MM.1S (cell line): ENCODE measurements at regions not wholly inside any gene's neighbourhood (a gene's known extent, or its start where the extent isn't known, plus 50 kb on each side); places are given as distances from the start of the nearest gene placed in this dataset.

ENCODE experiments used
- DNase-seq: peaks from one replicate; pipeline ENCODE4 v3.0.0-alpha.2; 2015
- H2AFZ ChIP-seq: fragments of 300-600 bp; sonication (generic); 2 replicates; pipeline ENCODE4 v1.6.0; 2016; ENCODE audit warnings: antibody characterized with exemption, low read length
- H3F3A ChIP-seq: fragments of 300-600 bp; sonication (generic); 2 replicates; pipeline ENCODE4 v1.6.1; 2016; ENCODE audit warnings: mild to moderate bottlenecking, antibody characterized with exemption, low read length, moderate library complexity, mixed read lengths; ENCODE audit not compliant: insufficient read depth
- H3K27ac ChIP-seq: fragments of 300-600 bp; sonication (generic); 2 replicates; pipeline ENCODE4 v1.5.1; 2016; ENCODE audit warnings: mild to moderate bottlenecking, low read length
- H3K27me3 ChIP-seq: fragments of 300-600 bp; sonication (generic); replicated peaks from 2 replicates; pipeline ENCODE4 v1.6.0; 2016; ENCODE audit warnings: low read length; ENCODE audit not compliant: insufficient read depth
- H3K36me3 ChIP-seq: fragments of 300-600 bp; sonication (generic); replicated peaks from 2 replicates; pipeline ENCODE4 v1.6.1; 2016; ENCODE audit warnings: mild to moderate bottlenecking, low read length, mixed read lengths; ENCODE audit not compliant: insufficient read depth
- H3K4me1 ChIP-seq: fragments of 300-600 bp; sonication (generic); 2 replicates; pipeline ENCODE4 v1.6.1; 2016; ENCODE audit warnings: low read length, mixed read lengths
- H3K4me2 ChIP-seq: fragments of 300-600 bp; sonication (generic); 2 replicates; pipeline ENCODE4 v1.6.0; 2016; ENCODE audit warnings: low read depth, low read length
- H3K4me3 ChIP-seq: fragments of 300-600 bp; sonication (generic); 2 replicates; pipeline ENCODE4 v1.5.1; 2016; ENCODE audit warnings: low read length, mixed read lengths
- H3K79me2 ChIP-seq: fragments of 300-600 bp; sonication (generic); 2 replicates; pipeline ENCODE4 v1.6.1; 2016; ENCODE audit warnings: mixed run types, low read length, mixed read lengths
- H3K9ac ChIP-seq: fragments of 300-600 bp; sonication (generic); 2 replicates; pipeline ENCODE4 v1.6.1; 2016; ENCODE audit warnings: low read length, mixed read lengths
- H3K9me2 ChIP-seq: fragments of 300-600 bp; sonication (generic); replicated peaks from 2 replicates; pipeline ENCODE4 v1.6.1; 2016; ENCODE audit warnings: mild to moderate bottlenecking, low read length, mixed read lengths; ENCODE audit not compliant: insufficient read depth
- H3K9me3 ChIP-seq: fragments of 300-600 bp; sonication (generic); replicated peaks from 2 replicates; pipeline ENCODE4 v1.6.1; 2016; ENCODE audit warnings: mild to moderate bottlenecking, low read length, mixed read lengths; ENCODE audit not compliant: insufficient read depth
- H4K20me1 ChIP-seq: fragments of 300-600 bp; sonication (generic); 2 replicates; pipeline ENCODE4 v1.6.1; 2016; ENCODE audit warnings: mild to moderate bottlenecking, low read length, moderate library complexity, mixed read lengths; ENCODE audit not compliant: insufficient read depth
- CTCF ChIP-seq: fragments of 300-600 bp; sonication (generic); IDR thresholded peaks from 2 replicates; pipeline ENCODE4 v1.5.1; 2016; ENCODE audit warnings: antibody characterized with exemption, low read length, mixed read lengths
- EZH2 ChIP-seq: fragments of 300-600 bp; sonication (generic); optimal IDR thresholded peaks from 2 replicates; pipeline ENCODE3; 2017; ENCODE audit warnings: low read depth, mild to moderate bottlenecking, antibody characterized with exemption, low read length, mixed read lengths
- EZH2phosphoT487 ChIP-seq: fragments of 300-600 bp; sonication (generic); IDR thresholded peaks from 2 replicates; pipeline ENCODE4 v1.6.1; 2018; ENCODE audit warnings: antibody characterized with exemption, low read length

- Histone ChIP-seq H3K4me2 (no peak overlapping the region), H2AFZ (no peak overlapping the region), H3K27me3 (no peaks in the 10 kb centered on the region), H3K27ac (no peak overlapping the region), H3K4me1 (peaks cover 19% of the 10 kb centered on the region), H4K20me1 (no peaks in the 10 kb centered on the region), H3K9ac (no peak overlapping the region), H3K9me2 (no peaks in the 10 kb centered on the region; the same call in 1 of the 2 replicates), H3F3A (peaks cover 17% of the 10 kb centered on the region), H3K79me2 (no peaks in the 10 kb centered on the region), H3K4me3 (no peak overlapping the region), H3K36me3 (no peaks in the 10 kb centered on the region), H3K9me3 (no peaks in the 10 kb centered on the region)
- TF ChIP-seq EZH2 (no peak), CTCF (no peak), EZH2phosphoT487 (no peak)
- DNase-seq = no peak
These were observed 318.9 kb upstream of the TFPI start for GRCh38 chr2:187873132-187873531.

- H3K9me3 ChIP-seq = no peaks in the 10 kb centered on the region
- no peaks in the 10 kb centered on the region for H3K36me3 ChIP-seq
- H3K9ac ChIP-seq = no peak overlapping the region
- H3K27me3 ChIP-seq = no peaks in the 10 kb centered on the region
- no peaks in the 10 kb centered on the region for H4K20me1 ChIP-seq
- no peak for DNase-seq
- no peak for TF ChIP-seq EZH2phosphoT487
- TF ChIP-seq CTCF = no peak
- TF ChIP-seq EZH2 = no peak
- no peak overlapping the region for H3K27ac ChIP-seq
- H2AFZ ChIP-seq = no peak overlapping the region
- no peak overlapping the region for H3K4me2 ChIP-seq
- H3K9me2 ChIP-seq = no peaks in the 10 kb centered on the region; the same call in 1 of the 2 replicates
- peaks cover 6% of the 10 kb centered on the region for H3K4me1 ChIP-seq
- H3K79me2 ChIP-seq = no peaks in the 10 kb centered on the region
- H3F3A ChIP-seq = peaks cover 1% of the 10 kb centered on the region
- no peak overlapping the region for H3K4me3 ChIP-seq
These were observed 320.6 kb upstream of the TFPI start for GRCh38 chr2:187874786-187875185.

- H3K9me3 ChIP-seq = no peaks in the 10 kb centered on the region
- no peaks in the 10 kb centered on the region for H3K36me3 ChIP-seq
- no peaks in the 10 kb centered on the region for H4K20me1 ChIP-seq
- no peak overlapping the region for H2AFZ ChIP-seq
- no peak overlapping the region for H3K9ac ChIP-seq
- H3K79me2 ChIP-seq = no peaks in the 10 kb centered on the region
- 0 out of 2 replicates have a peak, but pooled peaks cover 5% of the 10 kb centered on the region for H3K4me1 ChIP-seq
- no peak for TF ChIP-seq EZH2
- TF ChIP-seq CTCF = no peak
- TF ChIP-seq EZH2phosphoT487 = no peak
- no peak overlapping the region for H3K27ac ChIP-seq
- H3F3A ChIP-seq = no peaks in the 10 kb centered on the region
- no peak overlapping the region for H3K4me3 ChIP-seq
- no peaks in the 10 kb centered on the region; the same call in 1 of the 2 replicates for H3K9me2 ChIP-seq
- DNase-seq = no peak
- H3K27me3 ChIP-seq = no peaks in the 10 kb centered on the region
- H3K4me2 ChIP-seq = no peak overlapping the region
These were observed 321.3 kb upstream of the TFPI start for GRCh38 chr2:187875261-187876141.
